ENCODE measurements at regions not wholly inside any gene's neighbourhood (a gene's known extent, or its start where the extent isn't known, plus 50 kb on each side); places are given as distances from the start of the nearest gene placed in this dataset.

DNA sequence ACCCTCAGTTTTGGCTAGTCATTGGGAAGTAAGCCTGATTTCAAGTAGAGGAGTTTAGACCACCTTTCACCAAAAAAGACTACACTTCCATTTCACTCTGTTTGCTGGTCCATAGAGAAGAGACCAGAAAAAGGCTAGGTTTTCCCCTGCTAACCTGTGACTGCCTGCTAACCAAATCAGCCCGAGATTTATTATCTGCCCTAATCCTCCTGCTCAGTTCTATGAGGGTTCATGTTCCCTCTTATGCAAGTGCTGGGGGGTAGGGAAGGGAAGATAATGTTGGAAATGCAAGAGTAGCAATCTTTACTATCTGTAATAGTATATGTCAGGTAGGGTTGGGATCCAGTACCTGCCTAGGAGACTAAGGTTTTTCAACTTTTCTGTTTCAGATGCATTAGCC lies 51.6 kb upstream of the CCNG1 start:
- DNase-seq = no peak
- no peak overlapping the region for H3K27ac ChIP-seq
- no peaks in the 10 kb centered on the region for H3K27me3 ChIP-seq
- no peak overlapping the region for H3K4me3 ChIP-seq
- H3K9me3 ChIP-seq (replicated peaks) = no peaks in the 10 kb centered on the region
- H3K36me3 ChIP-seq = no peaks in the 10 kb centered on the region
- H3K4me1 ChIP-seq = no peaks in the 10 kb centered on the region

DNA sequence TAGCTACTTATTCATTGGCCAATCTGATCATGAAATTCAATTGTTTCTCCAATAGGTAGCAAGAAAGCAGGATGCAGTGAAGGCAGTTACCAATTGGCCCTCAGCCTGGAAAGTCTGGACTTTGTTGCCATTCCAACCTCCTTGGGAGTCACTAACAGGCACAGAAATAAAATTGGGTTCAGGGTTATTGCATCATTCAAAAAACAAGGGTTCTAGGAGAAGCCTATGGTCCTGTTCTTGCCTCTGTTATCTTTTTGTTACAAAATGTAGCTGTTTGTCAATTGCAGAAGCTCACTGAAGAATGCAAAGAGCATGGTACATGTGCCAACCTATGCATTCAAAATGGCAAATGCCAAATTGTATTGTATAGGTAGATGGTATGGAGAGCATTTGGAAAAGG lies 51.0 kb upstream of the CCNG1 start:
- H3K36me3 ChIP-seq = no peaks in the 10 kb centered on the region
- no peaks in the 10 kb centered on the region for H3K4me1 ChIP-seq
- no peak overlapping the region for H3K4me3 ChIP-seq
- H3K9me3 ChIP-seq (replicated peaks) = no peaks in the 10 kb centered on the region
- DNase-seq = no peak
- no peaks in the 10 kb centered on the region for H3K27me3 ChIP-seq
- no peak overlapping the region for H3K27ac ChIP-seq

DNA sequence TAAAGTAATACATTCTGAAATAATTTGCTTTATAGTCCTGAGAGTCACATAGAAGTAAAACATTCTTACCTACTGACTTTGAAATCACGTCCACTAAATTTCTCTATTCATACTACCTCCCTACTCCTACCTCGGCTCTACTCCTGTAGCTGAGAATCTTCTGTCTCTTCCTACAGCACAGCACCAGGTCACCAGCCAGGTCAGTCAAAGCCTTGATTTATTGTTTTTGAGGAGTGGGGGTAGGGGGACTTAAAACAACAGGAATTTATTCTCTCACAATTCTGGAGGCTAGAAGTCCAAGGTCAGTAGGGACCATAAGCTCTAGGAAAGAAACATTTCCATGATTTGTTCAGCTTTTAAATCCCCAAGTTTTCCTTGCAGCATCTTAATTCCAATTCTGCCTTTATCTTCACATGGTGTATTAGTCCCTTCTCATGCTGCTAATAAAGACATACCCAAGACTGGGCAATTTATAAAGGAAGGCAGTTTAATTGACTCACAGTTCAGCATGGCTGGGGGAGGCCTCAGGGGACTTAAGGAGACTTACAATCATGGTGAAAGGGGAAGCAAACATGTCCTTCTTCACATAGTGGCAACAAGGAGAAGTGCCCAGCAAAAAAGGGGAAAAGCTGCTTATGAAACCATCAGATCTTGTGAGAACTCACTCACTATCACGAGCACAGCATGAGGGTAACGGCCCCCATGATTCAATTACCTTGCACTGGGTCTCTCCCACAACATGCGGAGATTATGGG lies 49.6 kb upstream of the CCNG1 start:
- H3K9me3 ChIP-seq (replicated peaks) = no peaks in the 10 kb centered on the region
- H3K27ac ChIP-seq = no peak overlapping the region
- no peak overlapping the region for H3K4me3 ChIP-seq
- DNase-seq = no peak
- H3K36me3 ChIP-seq = no peaks in the 10 kb centered on the region
- no peaks in the 10 kb centered on the region for H3K4me1 ChIP-seq
- H3K27me3 ChIP-seq = no peaks in the 10 kb centered on the region

Measured in SJCRH30 (cell line).